OCI-M2 (cell line): ENCODE measurements at regions not wholly inside any gene's neighbourhood (a gene's known extent, or its start where the extent isn't known, plus 50 kb on each side); places are given as distances from the start of the nearest gene placed in this dataset.

Experiments used
- DNase-seq: peaks from one replicate; lab custom pipeline; 2025; ENCODE audit not compliant: unreplicated experiment; lab: John Stamatoyannopoulos, UW

- DNase-seq: no peak
Observed at GRCh38 chr9:27625751-27626150, 52.5 kb upstream of the C9orf72 start.

- DNase-seq: no peak
Observed at GRCh38 chr9:27626244-27627187, 53.2 kb upstream of the C9orf72 start.

- DNase-seq: no peak
Observed at GRCh38 chr9:27627188-27627564, 53.9 kb upstream of the C9orf72 start.

- no peak for DNase-seq
Observed at GRCh38 chr9:27628311-27628710, 55.0 kb upstream of the C9orf72 start.

GRCh38 chr9:27629425-27629824, 56.1 kb upstream of the C9orf72 start:
- DNase-seq: no peak

GRCh38 chr9:27632254-27632653, 59.0 kb upstream of the C9orf72 start:
- DNase-seq: no peak

GRCh38 chr9:27633764-27634163, 60.5 kb upstream of the C9orf72 start:
- no peak for DNase-seq

GRCh38 chr9:27634879-27635278, 61.6 kb upstream of the C9orf72 start:
- DNase-seq: no peak

- DNase-seq: no peak
Observed at GRCh38 chr9:27638716-27639115, 65.4 kb upstream of the C9orf72 start.

GRCh38 chr9:27645161-27645840, 72.0 kb upstream of the C9orf72 start:
- DNase-seq: no peak

- no peak for DNase-seq
Observed at GRCh38 chr9:27653246-27653645, 80.0 kb upstream of the C9orf72 start.

GRCh38 chr9:27653957-27654356, 80.7 kb upstream of the C9orf72 start:
- DNase-seq: no peak

- DNase-seq: no peak
Observed at GRCh38 chr9:27654629-27655285, 81.5 kb upstream of the C9orf72 start.

GRCh38 chr9:27655441-27655840, 82.2 kb upstream of the C9orf72 start:
- DNase-seq: no peak

GRCh38 chr9:27659001-27659400, 85.7 kb upstream of the C9orf72 start:
- no peak for DNase-seq

- no peak for DNase-seq
Observed at GRCh38 chr9:27659571-27659970, 86.3 kb upstream of the C9orf72 start.

- DNase-seq: no peak
Observed at GRCh38 chr9:27660148-27660547, 86.9 kb upstream of the C9orf72 start.

- no peak for DNase-seq
Observed at GRCh38 chr9:27663526-27663925, 90.2 kb upstream of the C9orf72 start.

GRCh38 chr9:27664121-27664779, 91.0 kb upstream of the C9orf72 start:
- no peak for DNase-seq

- no peak for DNase-seq
Observed at GRCh38 chr9:27665136-27665535, 91.9 kb upstream of the C9orf72 start.

GRCh38 chr9:27668280-27668679, 95.0 kb upstream of the C9orf72 start:
- DNase-seq: no peak
